ENCODE measurements at regions not wholly inside any gene's neighbourhood (a gene's known extent, or its start where the extent isn't known, plus 50 kb on each side); places are given as distances from the start of the nearest gene placed in this dataset.

DNA sequence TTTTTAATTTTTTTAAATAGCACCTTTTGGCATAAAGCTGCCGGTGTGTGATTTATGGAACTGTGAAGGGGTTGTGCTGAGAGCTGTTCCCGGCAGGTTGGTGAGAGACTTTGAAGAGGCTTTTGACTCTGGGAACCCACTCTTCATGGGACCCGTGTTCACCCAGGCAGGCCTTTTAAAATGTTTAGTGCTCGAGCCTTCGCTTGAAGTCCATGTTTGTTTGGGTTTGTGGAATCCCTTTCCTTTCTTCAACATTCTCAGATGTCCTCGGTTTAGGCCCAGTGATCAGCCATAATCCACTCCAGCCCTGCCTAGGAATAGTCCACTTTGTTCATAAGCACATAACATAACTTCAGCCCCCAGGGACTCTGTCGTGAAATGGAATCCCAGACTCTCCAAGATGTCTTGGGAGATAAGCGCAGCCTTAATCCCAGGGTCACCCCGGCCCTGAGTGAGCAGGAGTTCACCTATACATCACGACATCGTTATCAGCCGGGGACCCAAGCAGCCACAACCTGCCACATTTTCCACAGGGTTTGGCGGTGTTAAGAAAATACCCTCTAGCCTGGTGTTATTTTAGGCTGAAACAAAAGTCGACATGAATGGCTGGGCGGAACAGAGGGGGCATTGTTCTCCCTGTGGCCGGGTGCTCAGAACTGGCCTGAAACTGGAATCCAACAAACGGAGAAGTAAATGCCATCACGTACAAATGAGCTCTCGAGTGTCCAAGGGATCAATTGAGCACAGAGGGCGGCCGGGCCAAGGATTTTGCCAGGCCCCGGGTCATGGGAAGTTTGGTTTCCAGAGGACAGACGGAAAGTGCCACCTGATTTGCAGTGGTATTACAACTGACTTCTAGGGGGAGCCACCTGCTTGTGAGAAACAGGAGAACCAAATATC is 145.7 kb upstream of the IRX3 start:
- DNase-seq = peak in 4 of 6 donors; percentile 18 to 44 (median 30)
- Histone ChIP-seq H3K4me1 (no peaks in the 10 kb centered on the region), H3K4me3 (no peak overlapping the region), H3K27ac (peak overlapping the region in 2 of 4 donors; percentile 30 to 62), H3K9me3 (no peaks in the 10 kb centered on the region), H3K27me3 (no peaks in the 10 kb centered on the region), H3K36me3 (no peaks in the 10 kb centered on the region)
- intact Hi-C loops (cut with DNase I) = no loop called here
- WGBS, 2 donors = 35 to 48% methylated on average over 23 of the region's 23 CpGs
- TF ChIP-seq, protein P1, sequence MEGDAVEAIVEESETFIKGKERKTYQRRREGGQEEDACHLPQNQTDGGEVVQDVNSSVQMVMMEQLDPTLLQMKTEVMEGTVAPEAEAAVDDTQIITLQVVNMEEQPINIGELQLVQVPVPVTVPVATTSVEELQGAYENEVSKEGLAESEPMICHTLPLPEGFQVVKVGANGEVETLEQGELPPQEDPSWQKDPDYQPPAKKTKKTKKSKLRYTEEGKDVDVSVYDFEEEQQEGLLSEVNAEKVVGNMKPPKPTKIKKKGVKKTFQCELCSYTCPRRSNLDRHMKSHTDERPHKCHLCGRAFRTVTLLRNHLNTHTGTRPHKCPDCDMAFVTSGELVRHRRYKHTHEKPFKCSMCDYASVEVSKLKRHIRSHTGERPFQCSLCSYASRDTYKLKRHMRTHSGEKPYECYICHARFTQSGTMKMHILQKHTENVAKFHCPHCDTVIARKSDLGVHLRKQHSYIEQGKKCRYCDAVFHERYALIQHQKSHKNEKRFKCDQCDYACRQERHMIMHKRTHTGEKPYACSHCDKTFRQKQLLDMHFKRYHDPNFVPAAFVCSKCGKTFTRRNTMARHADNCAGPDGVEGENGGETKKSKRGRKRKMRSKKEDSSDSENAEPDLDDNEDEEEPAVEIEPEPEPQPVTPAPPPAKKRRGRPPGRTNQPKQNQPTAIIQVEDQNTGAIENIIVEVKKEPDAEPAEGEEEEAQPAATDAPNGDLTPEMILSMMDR (IDR thresholded peaks at IDR 0.05) = no peak
- peak; percentile 46 to 81 (median 65) for ATAC-seq
- FAIRE-seq = no peak

DNA sequence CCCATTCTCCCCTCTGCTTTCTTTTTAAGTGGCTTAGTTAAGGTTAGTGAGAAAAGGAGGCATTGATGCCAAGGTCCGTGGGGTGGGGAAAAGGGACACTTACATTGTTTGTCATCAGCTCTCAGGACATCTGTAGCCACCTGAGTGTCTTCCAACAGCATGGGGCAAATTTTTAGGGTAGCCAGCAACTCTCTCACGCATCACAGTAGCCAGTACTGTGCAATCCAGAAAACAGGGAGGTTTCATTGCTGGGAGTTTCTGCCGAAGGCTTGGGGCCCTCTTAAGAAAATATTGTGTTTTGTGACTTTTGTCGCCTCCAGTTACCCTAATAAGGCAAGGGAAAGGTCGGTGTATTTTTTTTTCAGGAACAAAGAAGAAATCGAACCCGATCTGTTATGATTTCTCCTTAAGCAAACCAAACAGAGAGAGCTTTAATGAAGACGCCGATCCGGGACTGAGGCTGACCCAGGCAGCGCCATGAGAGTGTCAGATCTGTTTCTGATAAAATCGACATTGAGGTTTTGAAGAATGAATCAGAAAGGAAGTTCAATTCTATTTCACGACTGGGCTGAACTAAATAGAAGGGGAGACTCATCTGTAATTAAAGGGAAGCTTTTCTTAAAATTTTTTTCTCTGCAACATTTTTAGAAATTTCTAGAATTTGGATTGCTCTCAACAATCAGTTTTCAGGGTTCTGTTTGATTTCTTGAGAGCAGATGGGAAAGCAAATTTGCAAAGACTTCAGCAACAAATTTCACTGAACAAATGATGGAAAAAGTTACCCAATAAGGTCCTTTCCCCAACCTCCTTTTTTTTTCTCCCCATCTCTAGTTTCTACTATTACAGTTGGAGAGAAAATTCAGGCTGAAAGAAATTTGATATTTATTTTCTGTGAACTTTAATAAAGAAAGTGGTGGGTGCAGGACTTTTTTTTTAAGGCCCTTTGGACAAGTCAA is 144.7 kb upstream of the IRX3 start:
- TF ChIP-seq, protein P1 (IDR thresholded peaks at IDR 0.05) = no peak
- FAIRE-seq = no peak
- H3K36me3 ChIP-seq = no peaks in the 10 kb centered on the region
- no peak for ATAC-seq
- H3K9me3 ChIP-seq = no peaks in the 10 kb centered on the region
- 62 to 65% methylated on average over 13 of the region's 13 CpGs for WGBS, 2 donors
- intact Hi-C loops (cut with DNase I) = no loop called here
- H3K4me3 ChIP-seq = no peak overlapping the region
- H3K27me3 ChIP-seq = no peaks in the 10 kb centered on the region
- peak overlapping the region in 1 of 4 donors; percentile 62 for H3K27ac ChIP-seq
- H3K4me1 ChIP-seq = no peaks in the 10 kb centered on the region
- no peak for DNase-seq

DNA sequence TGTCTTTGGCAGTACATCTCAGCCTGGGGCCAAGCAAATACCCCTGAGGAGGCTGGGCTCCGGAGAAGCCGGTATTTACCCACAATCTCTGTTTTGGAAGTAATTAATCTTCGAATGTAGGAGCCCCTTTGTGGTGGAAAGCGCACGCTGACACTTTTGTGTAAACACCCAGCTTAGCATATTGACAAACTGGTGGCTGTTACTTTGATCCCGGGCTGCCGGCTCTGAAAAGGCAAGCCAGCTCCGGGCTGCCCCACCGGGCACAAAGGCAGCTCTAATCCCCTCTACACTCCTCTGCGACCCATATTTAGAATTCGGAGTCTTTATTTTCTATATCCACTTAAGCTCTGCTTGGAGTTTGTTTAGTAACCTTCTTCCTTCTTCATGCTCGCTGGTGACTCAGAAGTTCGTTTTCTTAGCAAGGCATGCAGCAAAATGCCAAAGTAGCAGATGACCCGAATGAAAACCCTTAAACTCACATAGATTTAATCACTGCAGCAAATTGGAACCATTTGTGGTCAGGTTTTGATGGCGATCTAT is 144.0 kb upstream of the IRX3 start:
- peak in 1 of 4 donors; percentile 33 for ATAC-seq
- Histone ChIP-seq H3K36me3 (no peaks in the 10 kb centered on the region), H3K4me3 (no peak overlapping the region), H3K4me1 (no peaks in the 10 kb centered on the region), H3K9me3 (no peaks in the 10 kb centered on the region), H3K27ac (no peak overlapping the region), H3K27me3 (no peaks in the 10 kb centered on the region)
- WGBS, 2 donors = 15 to 21% methylated on average over 15 of the region's 15 CpGs
- intact Hi-C loops (cut with DNase I) = no loop called here
- FAIRE-seq = no peak
- no peak for DNase-seq
- TF ChIP-seq, protein P1 (IDR thresholded peaks at IDR 0.05) = no peak

DNA sequence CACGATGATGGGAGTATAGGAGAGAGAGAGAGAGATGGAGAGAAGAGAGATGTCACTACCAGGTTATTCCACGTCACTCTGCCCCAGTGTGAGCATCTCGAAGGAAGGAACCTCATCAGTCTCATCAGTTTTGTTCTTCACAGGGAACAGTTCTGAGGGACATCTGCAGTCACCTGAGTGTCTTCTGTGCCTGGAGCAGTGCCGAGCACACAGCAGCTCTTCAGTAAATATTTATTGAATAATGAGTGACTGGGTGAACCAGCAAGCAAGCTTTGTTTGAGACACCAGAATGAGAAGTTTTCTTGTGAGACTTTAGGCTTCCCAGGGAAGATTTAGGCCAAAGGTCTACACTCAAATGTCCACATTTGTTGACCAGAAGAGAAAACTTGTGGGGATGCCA is 142.4 kb upstream of the IRX3 start:
- Histone ChIP-seq H3K4me3 (no peak overlapping the region), H3K36me3 (no peaks in the 10 kb centered on the region), H3K27ac (no peak overlapping the region), H3K4me1 (no peaks in the 10 kb centered on the region), H3K9me3 (no peaks in the 10 kb centered on the region), H3K27me3 (no peaks in the 10 kb centered on the region)
- FAIRE-seq (no peak), ATAC-seq (no peak), DNase-seq (no peak)
- WGBS, 2 donors = 72 to 80% methylated on average over 4 of the region's 4 CpGs
- TF ChIP-seq, protein P1 (IDR thresholded peaks at IDR 0.05) = no peak
- intact Hi-C loops (cut with DNase I) = no loop called here
